Ectodermal cell (in vitro differentiated cells): ENCODE measurements at regions not wholly inside any gene's neighbourhood (a gene's known extent, or its start where the extent isn't known, plus 50 kb on each side); places are given as distances from the start of the nearest gene placed in this dataset.
A peak's percentile ranks its signal among the peaks of the same experiment; 100 is the strongest.

ENCODE experiments used
- H3K27ac ChIP-seq: 2 replicates; pipeline ENCODE4 v1.7.0; 2013; ENCODE audit warnings: mild to moderate bottlenecking, low read depth, low read length; ENCODE audit not compliant: insufficient read depth, poor library complexity, severe bottlenecking
- H3K27me3 ChIP-seq: 2 replicates; pipeline ENCODE4 v1.7.0; 2013; ENCODE audit warnings: mild to moderate bottlenecking, low read length; ENCODE audit not compliant: insufficient read depth, control insufficient read depth, poor library complexity, severe bottlenecking
- H3K36me3 ChIP-seq: one replicate; pipeline ENCODE4 v1.7.0; 2013; ENCODE audit warnings: low read length; ENCODE audit not compliant: control insufficient read depth, insufficient read depth
- H3K4me1 ChIP-seq: one replicate; pipeline ENCODE4 v1.7.0; 2013; ENCODE audit warnings: low read length; ENCODE audit not compliant: control insufficient read depth, insufficient read depth
- H3K4me3 ChIP-seq: 2 replicates; pipeline ENCODE4 v1.7.0; 2013; ENCODE audit warnings: low read depth, low read length, control low read depth; ENCODE audit not compliant: insufficient read depth
- H3K9me3 ChIP-seq: 2 replicates; pipeline ENCODE4 v1.7.0; 2013; ENCODE audit warnings: mild to moderate bottlenecking, low read length, moderate library complexity; ENCODE audit not compliant: control insufficient read depth
- WGBS, 2 experiments: methylation state at CpG; one replicate each; pipeline ENCODE4 v1.1.7; 2013; ENCODE audit warnings: missing lambda C conversion rate in 2 of 2; 5-methylcytosine and 5-hydroxymethylcytosine counted together

- Histone ChIP-seq H3K36me3 (no peaks in the 10 kb centered on the region), H3K27me3 (no peaks in the 10 kb centered on the region), H3K4me1 (no peaks in the 10 kb centered on the region), H3K27ac (no peak overlapping the region), H3K4me3 (no peak overlapping the region), H3K9me3 (no peaks in the 10 kb centered on the region)
- 83 to 89% methylated on average over 6 of the region's 6 CpGs for WGBS, 2 experiments
Observed at GRCh38 chr12:124641591-124641990, 74.2 kb upstream of the NCOR2 start.

- Histone ChIP-seq H3K9me3 (no peaks in the 10 kb centered on the region), H3K4me1 (no peaks in the 10 kb centered on the region), H3K4me3 (no peak overlapping the region), H3K36me3 (no peaks in the 10 kb centered on the region), H3K27ac (no peak overlapping the region), H3K27me3 (no peaks in the 10 kb centered on the region)
- 90 to 95% methylated on average over 5 of the region's 5 CpGs for WGBS, 2 experiments
Observed at GRCh38 chr12:124640056-124640455, 72.6 kb upstream of the NCOR2 start.

- H3K4me1 ChIP-seq, result no peaks in the 10 kb centered on the region
Observed at GRCh38 chr12:124639122-124639806, 71.9 kb upstream of the NCOR2 start.

GRCh38 chr12:124637581-124637981, 70.2 kb upstream of the NCOR2 start:
- Histone ChIP-seq H3K4me3 (no peak overlapping the region), H3K27me3 (no peaks in the 10 kb centered on the region), H3K27ac (no peak overlapping the region), H3K4me1 (no peaks in the 10 kb centered on the region), H3K9me3 (no peaks in the 10 kb centered on the region), H3K36me3 (no peaks in the 10 kb centered on the region)
- 81 to 84% methylated on average over 12 of the region's 12 CpGs for WGBS, 2 experiments

More at GRCh38 chr12:124639122-124639806, 71.9 kb upstream of the NCOR2 start:
- WGBS, 2 experiments, result 78 to 84% methylated on average over 6 of the region's 6 CpGs
- Histone ChIP-seq H3K9me3 (no peaks in the 10 kb centered on the region), H3K27me3 (no peaks in the 10 kb centered on the region), H3K4me3 (no peak overlapping the region), H3K27ac (no peak overlapping the region), H3K36me3 (no peaks in the 10 kb centered on the region)

- H3K9me3 ChIP-seq, result no peaks in the 10 kb centered on the region
- H3K36me3 ChIP-seq, result no peaks in the 10 kb centered on the region
- H3K27me3 ChIP-seq, result no peaks in the 10 kb centered on the region
- 80 to 82% methylated on average over 4 of the region's 4 CpGs for WGBS, 2 experiments
- peaks cover 4% of the 10 kb centered on the region for H3K4me1 ChIP-seq
- H3K4me3 ChIP-seq, result no peak overlapping the region
- no peak overlapping the region for H3K27ac ChIP-seq
Observed at GRCh38 chr12:124637163-124637562, 69.8 kb upstream of the NCOR2 start.

- peaks cover 5% of the 10 kb centered on the region for H3K4me1 ChIP-seq
- no peaks in the 10 kb centered on the region for H3K9me3 ChIP-seq
- H3K36me3 ChIP-seq, result no peaks in the 10 kb centered on the region
- no peak overlapping the region for H3K27ac ChIP-seq
- no peak overlapping the region for H3K4me3 ChIP-seq
- H3K27me3 ChIP-seq, result no peaks in the 10 kb centered on the region
- 61 to 69% methylated on average over 10 of the region's 10 CpGs for WGBS, 2 experiments
Observed at GRCh38 chr12:124636138-124636978, 68.9 kb upstream of the NCOR2 start.

- no peaks in the 10 kb centered on the region for H3K36me3 ChIP-seq
- H3K9me3 ChIP-seq, result no peaks in the 10 kb centered on the region
- peaks cover 5% of the 10 kb centered on the region for H3K4me1 ChIP-seq
- H3K4me3 ChIP-seq, result no peak overlapping the region
- H3K27me3 ChIP-seq, result no peaks in the 10 kb centered on the region
- WGBS, 2 experiments, result 90 to 98% methylated on average over 7 of the region's 7 CpGs
- H3K27ac ChIP-seq, result no peak overlapping the region
Observed at GRCh38 chr12:124635316-124635715, 67.9 kb upstream of the NCOR2 start.

GRCh38 chr12:124633365-124634362, 66.3 kb upstream of the NCOR2 start:
- H3K9me3 ChIP-seq, result no peaks in the 10 kb centered on the region
- H3K36me3 ChIP-seq, result no peaks in the 10 kb centered on the region
- no peak overlapping the region for H3K4me3 ChIP-seq
- H3K27ac ChIP-seq, result no peak overlapping the region
- H3K4me1 ChIP-seq, result peaks cover 5% of the 10 kb centered on the region
- 85 to 86% methylated on average over 17 of the region's 17 CpGs for WGBS, 2 experiments
- no peaks in the 10 kb centered on the region for H3K27me3 ChIP-seq

GRCh38 chr12:124632519-124632984, 65.1 kb upstream of the NCOR2 start:
- no peaks in the 10 kb centered on the region for H3K9me3 ChIP-seq
- WGBS, 2 experiments, result 61 to 76% methylated on average over 8 to 9 of the region's 9 CpGs
- H3K4me3 ChIP-seq, result no peak overlapping the region
- H3K27me3 ChIP-seq, result no peaks in the 10 kb centered on the region
- H3K36me3 ChIP-seq, result no peaks in the 10 kb centered on the region
- H3K27ac ChIP-seq, result peak overlapping the region; percentile 39
- peaks cover 5% of the 10 kb centered on the region for H3K4me1 ChIP-seq
